WTC11 (cell line): ENCODE measurements at regions not wholly inside any gene's neighbourhood (a gene's known extent, or its start where the extent isn't known, plus 50 kb on each side); places are given as distances from the start of the nearest gene placed in this dataset.

Experiments used
- CREB1 ChIP-seq: sonication (generic); formaldehyde crosslinking; IDR thresholded peaks from 2 replicates; pipeline ENCODE4 v1.8.0; 2023; ENCODE audit warnings: mild to moderate bottlenecking, missing genetic modification reagents
- NFYB ChIP-seq: sonication (generic); formaldehyde crosslinking; conservative IDR thresholded peaks from 2 replicates; pipeline ENCODE4 v1.8.0; 2022; ENCODE audit warnings: low read depth, missing genetic modification reagents
- SMAD4 ChIP-seq: sonication (generic); formaldehyde crosslinking; IDR thresholded peaks from 2 replicates; pipeline ENCODE4 v1.8.0; 2022; ENCODE audit warnings: mild to moderate bottlenecking, missing genetic modification reagents
- TEAD4 ChIP-seq: sonication (generic); formaldehyde crosslinking; IDR thresholded peaks from 2 replicates; pipeline ENCODE4 v1.8.0; 2022; ENCODE audit warnings: mild to moderate bottlenecking, missing genetic modification reagents
- TF ChIP-seq, protein P1 (sequence below): sonication (generic); formaldehyde crosslinking; IDR thresholded peaks from 2 replicates; pipeline ENCODE4 v1.8.0; 2022; ENCODE audit warnings: mild to moderate bottlenecking, missing genetic modification reagents
- TF ChIP-seq, protein P2 (sequence below): fragments of 200-600 bp; IDR thresholded peaks from 2 replicates; pipeline ENCODE4 v1.8.0; 2022; ENCODE audit warnings: antibody characterized with exemption
- TF ChIP-seq, protein P3 (sequence below): fragments of 250-450 bp; sonication (Bioruptor Pico); IDR thresholded peaks from 2 replicates; pipeline ENCODE4 v1.8.0; 2021; ENCODE audit warnings: mild to moderate bottlenecking
- TF ChIP-seq, protein P4 (sequence below): sonication (generic); formaldehyde crosslinking; IDR thresholded peaks from 2 replicates; pipeline ENCODE4 v1.8.1; 2022; ENCODE audit warnings: low read depth, mild to moderate bottlenecking, moderate library complexity, missing genetic modification reagents, borderline replicate concordance

DNA sequence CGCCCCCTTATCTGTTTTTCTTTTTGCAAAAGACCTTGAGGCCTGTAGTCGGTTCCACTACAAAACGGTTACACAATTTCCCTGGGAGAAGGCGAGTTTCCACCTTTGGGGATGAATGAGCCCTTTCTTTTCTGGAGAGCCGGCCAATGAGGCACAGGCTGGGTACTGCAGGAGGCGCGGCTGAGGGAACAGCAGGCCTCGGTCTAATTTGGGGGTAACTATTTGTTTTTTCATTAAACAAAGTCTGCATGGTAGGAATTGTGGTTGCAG lies 129.2 kb downstream of the MYCN start:
- TF ChIP-seq CREB1 (CRISPR knock-in tag) (no peak), SMAD4 (CRISPR knock-in tag) (no peak), TEAD4 (CRISPR knock-in tag) (no peak), NFYB (CRISPR knock-in tag) (no peak)
- TF ChIP-seq, protein P1, sequence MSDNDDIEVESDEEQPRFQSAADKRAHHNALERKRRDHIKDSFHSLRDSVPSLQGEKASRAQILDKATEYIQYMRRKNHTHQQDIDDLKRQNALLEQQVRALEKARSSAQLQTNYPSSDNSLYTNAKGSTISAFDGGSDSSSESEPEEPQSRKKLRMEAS (CRISPR knock-in tag), result no peak
- TF ChIP-seq, protein P2, sequence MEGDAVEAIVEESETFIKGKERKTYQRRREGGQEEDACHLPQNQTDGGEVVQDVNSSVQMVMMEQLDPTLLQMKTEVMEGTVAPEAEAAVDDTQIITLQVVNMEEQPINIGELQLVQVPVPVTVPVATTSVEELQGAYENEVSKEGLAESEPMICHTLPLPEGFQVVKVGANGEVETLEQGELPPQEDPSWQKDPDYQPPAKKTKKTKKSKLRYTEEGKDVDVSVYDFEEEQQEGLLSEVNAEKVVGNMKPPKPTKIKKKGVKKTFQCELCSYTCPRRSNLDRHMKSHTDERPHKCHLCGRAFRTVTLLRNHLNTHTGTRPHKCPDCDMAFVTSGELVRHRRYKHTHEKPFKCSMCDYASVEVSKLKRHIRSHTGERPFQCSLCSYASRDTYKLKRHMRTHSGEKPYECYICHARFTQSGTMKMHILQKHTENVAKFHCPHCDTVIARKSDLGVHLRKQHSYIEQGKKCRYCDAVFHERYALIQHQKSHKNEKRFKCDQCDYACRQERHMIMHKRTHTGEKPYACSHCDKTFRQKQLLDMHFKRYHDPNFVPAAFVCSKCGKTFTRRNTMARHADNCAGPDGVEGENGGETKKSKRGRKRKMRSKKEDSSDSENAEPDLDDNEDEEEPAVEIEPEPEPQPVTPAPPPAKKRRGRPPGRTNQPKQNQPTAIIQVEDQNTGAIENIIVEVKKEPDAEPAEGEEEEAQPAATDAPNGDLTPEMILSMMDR, result no peak
- TF ChIP-seq, protein P3, sequence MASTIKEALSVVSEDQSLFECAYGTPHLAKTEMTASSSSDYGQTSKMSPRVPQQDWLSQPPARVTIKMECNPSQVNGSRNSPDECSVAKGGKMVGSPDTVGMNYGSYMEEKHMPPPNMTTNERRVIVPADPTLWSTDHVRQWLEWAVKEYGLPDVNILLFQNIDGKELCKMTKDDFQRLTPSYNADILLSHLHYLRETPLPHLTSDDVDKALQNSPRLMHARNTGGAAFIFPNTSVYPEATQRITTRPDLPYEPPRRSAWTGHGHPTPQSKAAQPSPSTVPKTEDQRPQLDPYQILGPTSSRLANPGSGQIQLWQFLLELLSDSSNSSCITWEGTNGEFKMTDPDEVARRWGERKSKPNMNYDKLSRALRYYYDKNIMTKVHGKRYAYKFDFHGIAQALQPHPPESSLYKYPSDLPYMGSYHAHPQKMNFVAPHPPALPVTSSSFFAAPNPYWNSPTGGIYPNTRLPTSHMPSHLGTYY (CRISPR knock-in tag), result no peak
- TF ChIP-seq, protein P4, sequence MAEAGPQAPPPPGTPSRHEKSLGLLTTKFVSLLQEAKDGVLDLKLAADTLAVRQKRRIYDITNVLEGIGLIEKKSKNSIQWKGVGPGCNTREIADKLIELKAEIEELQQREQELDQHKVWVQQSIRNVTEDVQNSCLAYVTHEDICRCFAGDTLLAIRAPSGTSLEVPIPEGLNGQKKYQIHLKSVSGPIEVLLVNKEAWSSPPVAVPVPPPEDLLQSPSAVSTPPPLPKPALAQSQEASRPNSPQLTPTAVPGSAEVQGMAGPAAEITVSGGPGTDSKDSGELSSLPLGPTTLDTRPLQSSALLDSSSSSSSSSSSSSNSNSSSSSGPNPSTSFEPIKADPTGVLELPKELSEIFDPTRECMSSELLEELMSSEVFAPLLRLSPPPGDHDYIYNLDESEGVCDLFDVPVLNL (CRISPR knock-in tag), result no peak
